RWPE2 (cell line): ENCODE measurements at regions not wholly inside any gene's neighbourhood (a gene's known extent, or its start where the extent isn't known, plus 50 kb on each side); places are given as distances from the start of the nearest gene placed in this dataset.

Experiments
- ATAC-seq: fragments of 200-7000 bp; cut with Tn5 transposase; 3 replicates; pipeline ENCODE4 v1.9.1; 2021; ENCODE audit warnings: low read depth
- DNase-seq: peaks from one replicate; pipeline ENCODE4 v3.0.0-alpha.2; 2020; ENCODE audit warnings: low spot score
- H3K27ac ChIP-seq: fragments of 450-650 bp; 2 replicates; pipeline ENCODE4 v1.5.1; 2017; ENCODE audit warnings: mild to moderate bottlenecking; ENCODE audit not compliant: poor library complexity, severe bottlenecking
- H3K27me3 ChIP-seq: fragments of 250-450 bp; sonication (Bioruptor Pico); 2 replicates; pipeline ENCODE4 v1.5.1; 2021; ENCODE audit warnings: mild to moderate bottlenecking, moderate library complexity; ENCODE audit not compliant: insufficient read depth, poor library complexity, severe bottlenecking
- H3K36me3 ChIP-seq: fragments of 250-450 bp; sonication (Bioruptor Pico); 2 replicates; pipeline ENCODE4 v1.5.1; 2020; ENCODE audit warnings: low read depth, mild to moderate bottlenecking, moderate library complexity
- H3K4me1 ChIP-seq: fragments of 250-450 bp; sonication (Bioruptor Pico); 2 replicates; pipeline ENCODE4 v1.5.1; 2021; ENCODE audit warnings: mild to moderate bottlenecking, moderate library complexity; ENCODE audit not compliant: insufficient read depth, poor library complexity, severe bottlenecking
- H3K4me3 ChIP-seq: fragments of 250-450 bp; sonication (Bioruptor Pico); 2 replicates; pipeline ENCODE4 v1.5.1; 2021; ENCODE audit warnings: mild to moderate bottlenecking, moderate library complexity; ENCODE audit not compliant: severe bottlenecking
- H3K9me3 ChIP-seq: fragments of 250-450 bp; sonication (Bioruptor Pico); 2 replicates; pipeline ENCODE4 v1.5.1; 2021; ENCODE audit warnings: mild to moderate bottlenecking, moderate library complexity; ENCODE audit not compliant: severe bottlenecking
- CTCF ChIP-seq: fragments of 450-650 bp; IDR thresholded peaks from one replicate; pipeline ENCODE4 v1.5.1; 2017; ENCODE audit warnings: mild to moderate bottlenecking, moderate library complexity; ENCODE audit not compliant: poor library complexity, severe bottlenecking

- no peak overlapping the region for H3K27ac ChIP-seq
- H3K36me3 ChIP-seq: no peaks in the 10 kb centered on the region
- H3K27me3 ChIP-seq: no peaks in the 10 kb centered on the region
- no peak for ATAC-seq
- H3K9me3 ChIP-seq: no peaks in the 10 kb centered on the region
- no peaks in the 10 kb centered on the region for H3K4me1 ChIP-seq
- DNase-seq: no peak
- no peak overlapping the region for H3K4me3 ChIP-seq
- TF ChIP-seq CTCF: no peak
These were observed 747.8 kb downstream of the MAFB start for GRCh38 chr20:39941245-39941644.

- no peaks in the 10 kb centered on the region for H3K36me3 ChIP-seq
These were observed 749.7 kb downstream of the MAFB start for GRCh38 chr20:39939241-39939865.

GRCh38 chr20:39936401-39936800 is 752.6 kb downstream of the MAFB start:
- H3K27ac ChIP-seq: no peak overlapping the region
- H3K36me3 ChIP-seq: no peaks in the 10 kb centered on the region
- H3K4me3 ChIP-seq: no peak overlapping the region
- no peaks in the 10 kb centered on the region for H3K4me1 ChIP-seq
- H3K27me3 ChIP-seq: peaks cover 6% of the 10 kb centered on the region
- DNase-seq: no peak
- no peaks in the 10 kb centered on the region for H3K9me3 ChIP-seq
- TF ChIP-seq CTCF: no peak
- ATAC-seq: no peak

More at GRCh38 chr20:39939241-39939865, 749.7 kb downstream of the MAFB start:
- Histone ChIP-seq H3K27ac (no peak overlapping the region), H3K9me3 (no peaks in the 10 kb centered on the region), H3K27me3 (no peaks in the 10 kb centered on the region), H3K4me1 (no peaks in the 10 kb centered on the region), H3K4me3 (no peak overlapping the region)
- no peak for DNase-seq
- no peak for ATAC-seq
- TF ChIP-seq CTCF: no peak

- Histone ChIP-seq H3K4me1 (no peaks in the 10 kb centered on the region), H3K9me3 (no peaks in the 10 kb centered on the region), H3K4me3 (no peak overlapping the region), H3K36me3 (no peaks in the 10 kb centered on the region), H3K27me3 (peaks cover 6% of the 10 kb centered on the region), H3K27ac (no peak overlapping the region)
- ATAC-seq (no peak), DNase-seq (no peak)
- TF ChIP-seq CTCF: no peak
These were observed 753.1 kb downstream of the MAFB start for GRCh38 chr20:39935901-39936300.

GRCh38 chr20:39916236-39916765 is 772.7 kb downstream of the MAFB start:
- H3K27me3 ChIP-seq: peaks cover 5% of the 10 kb centered on the region
- no peak for TF ChIP-seq CTCF
- ATAC-seq (peak; percentile 51), DNase-seq (no peak)
- H3K4me3 ChIP-seq: no peak overlapping the region
- no peaks in the 10 kb centered on the region for H3K4me1 ChIP-seq
- H3K27ac ChIP-seq: no peak overlapping the region
- H3K9me3 ChIP-seq: no peaks in the 10 kb centered on the region
- no peaks in the 10 kb centered on the region for H3K36me3 ChIP-seq
